Brain microvascular endothelial cell (primary cell): ENCODE measurements at regions not wholly inside any gene's neighbourhood (a gene's known extent, or its start where the extent isn't known, plus 50 kb on each side); places are given as distances from the start of the nearest gene placed in this dataset.
A peak's percentile ranks its signal among the peaks of the same experiment; 100 is the strongest.
"Not testable (repeated sequence)": the region's sequence is repeated elsewhere in the genome, so short reads cannot be mapped to it uniquely, and the experiment has no call there.

ENCODE experiments used
- DNase-seq: peaks from one replicate; pipeline ENCODE4 v3.0.0-alpha.2; 2020
- H3K27ac ChIP-seq: fragments of 250-450 bp; sonication (Bioruptor Pico); 2 replicates; pipeline ENCODE4 v1.5.1; 2020; ENCODE audit warnings: mild to moderate bottlenecking, moderate library complexity
- H3K27me3 ChIP-seq: fragments of 250-450 bp; sonication (Bioruptor Pico); replicated peaks from 2 replicates; pipeline ENCODE4 v1.5.1; 2020; ENCODE audit warnings: mild to moderate bottlenecking
- H3K36me3 ChIP-seq: fragments of 250-450 bp; sonication (Bioruptor Pico); replicated peaks from 2 replicates; pipeline ENCODE4 v1.5.1; 2020; ENCODE audit warnings: mild to moderate bottlenecking
- H3K4me3 ChIP-seq: 2 replicates; pipeline ENCODE4 v1.5.1; 2011; ENCODE audit warnings: low read depth, mild to moderate bottlenecking, control low read depth, low read length, moderate library complexity
- CTCF ChIP-seq: IDR thresholded peaks from 2 replicates; pipeline ENCODE4 v1.5.1; 2011; ENCODE audit warnings: low read depth, mild to moderate bottlenecking, moderate library complexity, low read length, control low read depth, inconsistent platforms; ENCODE audit errors: missing control alignments
- in situ Hi-C: cut with HindIII; loops from 2 replicates; pipeline ENCODE4 v1.10.0; 2017; ENCODE audit warnings: low sequenced_read_pairs, low pct_ligation_motif_present

GRCh38 chr2:187617905-187618304 lies 63.7 kb upstream of the TFPI start:
- Histone ChIP-seq H3K36me3 (no peaks in the 10 kb centered on the region), H3K4me3 (no peak overlapping the region), H3K27ac (no peak overlapping the region), H3K27me3 (no peaks in the 10 kb centered on the region)
- no peak for DNase-seq
- TF ChIP-seq CTCF: no peak
- in situ Hi-C loops: no loop called here

GRCh38 chr2:187618813-187619212 lies 64.6 kb upstream of the TFPI start:
- no peak overlapping the region for H3K27ac ChIP-seq
- H3K4me3 ChIP-seq: no peak overlapping the region
- H3K36me3 ChIP-seq: no peaks in the 10 kb centered on the region
- no peaks in the 10 kb centered on the region for H3K27me3 ChIP-seq
- in situ Hi-C loops: no loop called here
- no peak for TF ChIP-seq CTCF
- peak; percentile 59 for DNase-seq

- Histone ChIP-seq H3K36me3 (no peaks in the 10 kb centered on the region), H3K27me3 (no peaks in the 10 kb centered on the region), H3K27ac (no peak overlapping the region), H3K4me3 (no peak overlapping the region)
- no peak for DNase-seq
- in situ Hi-C loops: no loop called here
- TF ChIP-seq CTCF: no peak
Measured at GRCh38 chr2:187627153-187627552, 72.9 kb upstream of the TFPI start.

- DNase-seq, H3K27ac ChIP-seq, in situ Hi-C loops, H3K27me3 ChIP-seq, H3K4me3 ChIP-seq, H3K36me3 ChIP-seq: not testable (repeated sequence)
Measured at GRCh38 chr2:187636731-187637391, 82.6 kb upstream of the TFPI start.

GRCh38 chr2:187637392-187637740 lies 83.1 kb upstream of the TFPI start:
- H3K36me3 ChIP-seq, H3K27ac ChIP-seq, DNase-seq, in situ Hi-C loops, H3K4me3 ChIP-seq, H3K27me3 ChIP-seq: not testable (repeated sequence)

- H3K36me3 ChIP-seq, in situ Hi-C loops, DNase-seq, H3K27ac ChIP-seq, H3K27me3 ChIP-seq, H3K4me3 ChIP-seq: not testable (repeated sequence)
Measured at GRCh38 chr2:187637771-187638170, 83.5 kb upstream of the TFPI start.

GRCh38 chr2:187638840-187639239 lies 84.6 kb upstream of the TFPI start:
- Histone ChIP-seq H3K27ac (no peak overlapping the region), H3K4me3 (no peak overlapping the region), H3K36me3 (no peaks in the 10 kb centered on the region), H3K27me3 (no peaks in the 10 kb centered on the region)
- TF ChIP-seq CTCF: no peak
- DNase-seq: no peak
- in situ Hi-C loops: no loop called here
